Ovary (tissue), 7 donors: ENCODE measurements at regions not wholly inside any gene's neighbourhood (a gene's known extent, or its start where the extent isn't known, plus 50 kb on each side); places are given as distances from the start of the nearest gene placed in this dataset.

Experiments
- DNase-seq, 5 donors: peaks; one replicate each; pipeline ENCODE4 v3.0.0-alpha.2; 2019 to 2020
- H3K27ac ChIP-seq, 2 donors: fragments of 200-600 bp; one replicate each; pipeline versions ENCODE4 v1.5.1 to v1.8.0; 2019 to 2022
- H3K27me3 ChIP-seq: fragments of 200-600 bp; one replicate; pipeline ENCODE4 v1.8.0; 2022
- H3K36me3 ChIP-seq: fragments of 200-600 bp; sonication (generic); one replicate; pipeline ENCODE4 v1.5.1; 2019
- H3K4me1 ChIP-seq: one replicate; pipeline ENCODE4 v1.8.1; 2013; ENCODE audit warnings: mild to moderate bottlenecking, moderate library complexity; ENCODE audit not compliant: insufficient read depth
- H3K4me3 ChIP-seq: fragments of 200-600 bp; sonication (generic); one replicate; pipeline ENCODE4 v1.5.1; 2017
- H3K9me3 ChIP-seq, 2 donors: fragments of 200-600 bp in 1 of 2; sonication (generic) in 1 of 2; one replicate each; pipeline versions ENCODE4 v1.5.1 to v1.8.1; 2013 to 2019; ENCODE audit warnings: mild to moderate bottlenecking in 1 of 2, moderate library complexity in 1 of 2
- EP300 ChIP-seq: sonication (generic); formaldehyde crosslinking; IDR thresholded peaks from one replicate; pipeline ENCODE4 v1.6.1; 2017; ENCODE audit warnings: antibody characterized with exemption
- POLR2A ChIP-seq: fragments of 450-650 bp; IDR thresholded peaks from one replicate; pipeline ENCODE4 v1.6.1; 2017; ENCODE audit warnings: antibody characterized with exemption, mild to moderate bottlenecking, moderate library complexity
- WGBS, 3 donors: extraction: QIAGEN DNeasy Blood & Tissue Kit in 1 of 3; methylation state at CpG; one replicate each; pipeline versions ENCODE4 v1.1.5 to v1.1.7; 2013 to 2017; 5-methylcytosine and 5-hydroxymethylcytosine counted together
- intact Hi-C, 4 donors: fragments of 100-400 bp; cut with DNase I; formaldehyde crosslinking; loops; one replicate each; pipeline versions ENCODE4 v1.11.0 to v1.15.1; 2022 to 2023
- TF ChIP-seq, protein P1 (sequence below), 3 donors: fragments of 450-650 bp in 2 of 3; fragments of 200-600 bp in 1 of 3; IDR thresholded peaks; one replicate each; pipeline versions ENCODE4 v1.5.1 to v1.8.0; 2016 to 2022; ENCODE audit warnings: antibody characterized with exemption in 3 of 3, mild to moderate bottlenecking in 1 of 3
- donor health status: DM: no; HTN: no; CAD: no; lungs with moderate emphysema.
- donor health status: DM: no; HTN: no; CAD: no.
- donor health status: Bipolar disorder and iron deficiency.
- donor health status: DM: no; HTN: no; CAD: no.
- donor health status: DM: yes; HTN: yes; CAD: no.

DNA sequence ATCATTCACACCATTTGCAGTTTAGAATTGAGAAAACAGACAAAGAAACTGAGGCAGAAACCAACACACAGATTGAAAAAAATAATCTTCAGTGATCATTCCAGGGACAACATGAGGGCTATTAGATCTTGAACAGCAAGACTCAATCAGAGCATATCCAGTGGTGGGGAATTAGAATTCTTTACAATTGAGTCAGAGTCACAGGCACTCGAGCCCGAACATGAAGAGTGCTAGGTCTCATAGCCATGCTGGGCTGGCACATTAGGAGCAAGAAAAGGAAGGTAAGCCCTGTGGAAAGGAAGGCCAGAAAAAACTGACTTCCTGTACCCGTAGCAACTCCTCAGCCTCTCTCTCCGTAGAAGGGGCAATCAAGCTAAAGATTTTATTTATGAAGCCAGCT, 419.9 kb downstream of the HAO1 start:
- intact Hi-C loops: no loop called here
- TF ChIP-seq EP300: no peak
- TF ChIP-seq POLR2A: no peak
- TF ChIP-seq, protein P1, sequence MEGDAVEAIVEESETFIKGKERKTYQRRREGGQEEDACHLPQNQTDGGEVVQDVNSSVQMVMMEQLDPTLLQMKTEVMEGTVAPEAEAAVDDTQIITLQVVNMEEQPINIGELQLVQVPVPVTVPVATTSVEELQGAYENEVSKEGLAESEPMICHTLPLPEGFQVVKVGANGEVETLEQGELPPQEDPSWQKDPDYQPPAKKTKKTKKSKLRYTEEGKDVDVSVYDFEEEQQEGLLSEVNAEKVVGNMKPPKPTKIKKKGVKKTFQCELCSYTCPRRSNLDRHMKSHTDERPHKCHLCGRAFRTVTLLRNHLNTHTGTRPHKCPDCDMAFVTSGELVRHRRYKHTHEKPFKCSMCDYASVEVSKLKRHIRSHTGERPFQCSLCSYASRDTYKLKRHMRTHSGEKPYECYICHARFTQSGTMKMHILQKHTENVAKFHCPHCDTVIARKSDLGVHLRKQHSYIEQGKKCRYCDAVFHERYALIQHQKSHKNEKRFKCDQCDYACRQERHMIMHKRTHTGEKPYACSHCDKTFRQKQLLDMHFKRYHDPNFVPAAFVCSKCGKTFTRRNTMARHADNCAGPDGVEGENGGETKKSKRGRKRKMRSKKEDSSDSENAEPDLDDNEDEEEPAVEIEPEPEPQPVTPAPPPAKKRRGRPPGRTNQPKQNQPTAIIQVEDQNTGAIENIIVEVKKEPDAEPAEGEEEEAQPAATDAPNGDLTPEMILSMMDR (IDR thresholded peaks at IDR 0.05): no peak
- Histone ChIP-seq H3K27ac (no peak overlapping the region), H3K36me3 (no peaks in the 10 kb centered on the region), H3K27me3 (no peaks in the 10 kb centered on the region), H3K4me3 (no peak overlapping the region), H3K4me1 (no peaks in the 10 kb centered on the region), H3K9me3 (no peaks in the 10 kb centered on the region)
- WGBS, 3 donors: 74 to 88% (median 80%) methylated on average over 4 of the region's 4 CpGs
- DNase-seq: no peak

DNA sequence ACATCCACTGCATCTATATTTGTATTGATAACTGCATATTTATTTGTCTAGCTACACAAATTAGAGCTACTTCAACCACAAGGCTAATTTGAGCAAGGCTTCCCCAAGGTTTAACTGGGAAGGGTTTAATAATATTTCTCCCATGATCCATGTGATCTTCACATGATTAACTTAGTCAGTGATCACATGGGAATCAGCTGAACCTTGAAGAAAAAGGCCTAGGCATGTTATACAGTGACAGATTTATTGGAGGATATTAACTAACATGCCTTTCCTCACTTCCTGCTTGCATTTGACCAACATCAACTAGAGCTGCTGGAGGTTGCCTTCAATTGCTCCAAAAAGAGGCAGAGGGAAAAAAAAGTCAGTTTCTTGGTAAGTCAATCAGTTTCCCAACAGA, 417.0 kb downstream of the HAO1 start:
- Histone ChIP-seq H3K4me1 (no peaks in the 10 kb centered on the region), H3K27ac (no peak overlapping the region), H3K36me3 (no peaks in the 10 kb centered on the region), H3K27me3 (no peaks in the 10 kb centered on the region), H3K4me3 (no peak overlapping the region), H3K9me3 (no peaks in the 10 kb centered on the region)
- intact Hi-C loops: no loop called here
- DNase-seq: no peak
- TF ChIP-seq POLR2A (no peak), EP300 (no peak)
- TF ChIP-seq, protein P1 (IDR thresholded peaks at IDR 0.05): no peak

DNA sequence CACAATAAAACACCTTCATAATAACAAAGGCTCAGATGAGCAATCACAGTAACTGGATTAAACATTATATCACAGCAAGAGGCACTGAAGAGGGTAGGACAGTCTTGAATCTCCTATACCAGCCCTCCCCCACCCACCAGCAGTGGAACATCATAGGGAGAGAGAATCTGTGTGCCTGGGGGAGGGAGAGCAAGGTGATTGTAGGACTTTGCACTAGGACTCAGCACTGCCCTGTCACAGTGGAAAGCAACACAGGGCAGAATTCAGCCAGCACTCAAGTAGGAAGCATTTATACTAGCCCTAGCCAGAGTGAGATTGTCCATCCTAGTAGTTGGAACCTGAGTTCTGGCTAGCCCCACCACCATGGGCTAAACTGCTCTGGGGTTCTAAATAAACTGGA, 400.2 kb downstream of the HAO1 start:
- TF ChIP-seq POLR2A (no peak), EP300 (no peak)
- TF ChIP-seq, protein P1 (IDR thresholded peaks at IDR 0.05): no peak
- no peaks in the 10 kb centered on the region for H3K9me3 ChIP-seq
- H3K27ac ChIP-seq: no peak overlapping the region
- intact Hi-C loops: no loop called here
- no peaks in the 10 kb centered on the region for H3K27me3 ChIP-seq
- H3K4me1 ChIP-seq: no peaks in the 10 kb centered on the region
- no peak for DNase-seq
- no peak overlapping the region for H3K4me3 ChIP-seq
- no peaks in the 10 kb centered on the region for H3K36me3 ChIP-seq

DNA sequence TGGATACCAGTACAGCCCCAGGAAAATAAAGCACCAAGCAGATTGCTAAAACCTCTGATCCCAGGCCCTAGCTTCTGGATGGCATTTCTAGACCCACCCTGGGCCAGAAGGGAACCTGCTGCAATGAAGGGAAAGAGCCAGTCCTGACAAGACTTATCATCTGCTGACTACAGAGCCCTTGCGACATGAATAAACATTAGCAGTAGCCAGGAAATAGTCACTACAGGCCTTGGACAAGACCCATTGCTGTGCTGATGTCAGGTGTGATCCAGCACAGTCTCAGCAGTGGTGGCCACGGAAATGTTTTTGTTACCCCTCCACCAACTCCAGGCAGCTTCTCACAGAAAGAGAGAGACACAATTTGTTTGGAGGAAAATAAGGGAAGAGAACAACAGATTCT, 399.3 kb downstream of the HAO1 start:
- no peak for DNase-seq
- H3K36me3 ChIP-seq: no peaks in the 10 kb centered on the region
- TF ChIP-seq, protein P1 (IDR thresholded peaks at IDR 0.05): no peak
- no peak for TF ChIP-seq POLR2A
- TF ChIP-seq EP300: no peak
- H3K4me1 ChIP-seq: no peaks in the 10 kb centered on the region
- 69 to 87% (median 79%) methylated on average over 2 of the region's 2 CpGs for WGBS, 3 donors
- H3K9me3 ChIP-seq: no peaks in the 10 kb centered on the region
- no peak overlapping the region for H3K27ac ChIP-seq
- H3K27me3 ChIP-seq: no peaks in the 10 kb centered on the region
- intact Hi-C loops: no loop called here
- H3K4me3 ChIP-seq: no peak overlapping the region

DNA sequence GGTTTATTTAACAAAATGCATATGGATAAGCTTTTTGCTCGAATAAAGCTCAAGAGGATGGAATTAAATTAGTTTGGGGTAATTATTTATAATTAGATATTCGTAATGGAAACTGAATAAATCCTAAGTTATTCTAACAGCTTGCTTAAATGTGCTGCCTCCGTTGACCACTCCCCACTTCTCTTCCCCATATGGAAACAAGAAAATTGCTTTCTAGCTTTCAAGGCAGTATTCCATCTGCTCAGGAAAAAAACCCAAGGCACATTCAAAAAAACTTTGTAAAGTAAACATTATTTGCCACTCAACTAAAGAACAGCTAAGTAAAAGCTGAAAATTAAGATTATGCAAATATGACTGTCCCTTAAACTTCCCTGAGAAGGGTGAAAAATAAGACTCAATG, 369.2 kb downstream of the HAO1 start:
- no peaks in the 10 kb centered on the region for H3K27me3 ChIP-seq
- TF ChIP-seq, protein P1 (IDR thresholded peaks at IDR 0.05): no peak
- TF ChIP-seq POLR2A (no peak), EP300 (no peak)
- H3K4me3 ChIP-seq: no peak overlapping the region
- no peaks in the 10 kb centered on the region for H3K36me3 ChIP-seq
- 72 to 83% (median 74%) methylated on average over 3 of the region's 3 CpGs for WGBS, 3 donors
- intact Hi-C loops: no loop called here
- no peak overlapping the region for H3K27ac ChIP-seq
- H3K9me3 ChIP-seq: no peaks in the 10 kb centered on the region
- H3K4me1 ChIP-seq: no peaks in the 10 kb centered on the region
- no peak for DNase-seq
